Breast epithelium (tissue), 4 donors: ENCODE measurements at regions not wholly inside any gene's neighbourhood (a gene's known extent, or its start where the extent isn't known, plus 50 kb on each side); places are given as distances from the start of the nearest gene placed in this dataset.

ENCODE experiments used
- DNase-seq, 2 donors: peaks; one replicate each; pipeline ENCODE4 v3.0.0-alpha.2; 2019; ENCODE audit warnings: low spot score in 2 of 2
- H3K27ac ChIP-seq, 2 donors: fragments of 200-600 bp; sonication (generic) in 1 of 2; one replicate each; pipeline ENCODE4 v1.5.1; 2016 to 2019; ENCODE audit warnings: mild to moderate bottlenecking in 1 of 2
- H3K27me3 ChIP-seq, 2 donors: fragments of 200-600 bp; sonication (generic) in 1 of 2; one replicate each; pipeline versions ENCODE4 v1.5.1 to v1.6.0; 2017 to 2019; ENCODE audit warnings: control low read depth in 1 of 2, mild to moderate bottlenecking in 1 of 2
- H3K36me3 ChIP-seq: fragments of 200-600 bp; one replicate; pipeline ENCODE4 v1.5.1; 2019
- H3K4me1 ChIP-seq, 2 donors: fragments of 200-600 bp; sonication (generic); one replicate each; pipeline ENCODE4 v1.5.1; 2016 to 2019; ENCODE audit warnings: control low read depth in 1 of 2
- H3K4me3 ChIP-seq, 3 donors: fragments of 200-600 bp; sonication (generic); 1 replicate in 2 of 3; 2 replicates in 1 of 3; pipeline ENCODE4 v1.5.1; 2016 to 2019; ENCODE audit warnings: mild to moderate bottlenecking in 3 of 3, moderate library complexity in 2 of 3
- H3K9me3 ChIP-seq, 2 donors: fragments of 200-600 bp; sonication (generic) in 1 of 2; one replicate each; pipeline ENCODE4 v1.5.1; 2016 to 2019; ENCODE audit warnings: control low read depth in 1 of 2
- POLR2A ChIP-seq: fragments of 450-650 bp; IDR thresholded peaks from one replicate; pipeline ENCODE4 v1.6.1; 2016; ENCODE audit warnings: antibody characterized with exemption, mild to moderate bottlenecking, moderate library complexity
- POLR2AphosphoS5 ChIP-seq, 3 donors: sonication (generic); formaldehyde crosslinking; IDR thresholded peaks; one replicate each; pipeline ENCODE4 v1.6.1; 2017; ENCODE audit warnings: antibody characterized with exemption in 3 of 3
- intact Hi-C: fragments of 100-400 bp; cut with DNase I; formaldehyde crosslinking; loops from one replicate; pipeline ENCODE4 v1.15.1; 2023; ENCODE audit warnings: low total_unique reads
- TF ChIP-seq, protein P1 (sequence below), 3 donors: fragments of 450-650 bp; IDR thresholded peaks; one replicate each; pipeline ENCODE4 v1.5.1; 2016 to 2017; ENCODE audit warnings: antibody characterized with exemption in 3 of 3, mild to moderate bottlenecking in 3 of 3, moderate library complexity in 3 of 3

DNA sequence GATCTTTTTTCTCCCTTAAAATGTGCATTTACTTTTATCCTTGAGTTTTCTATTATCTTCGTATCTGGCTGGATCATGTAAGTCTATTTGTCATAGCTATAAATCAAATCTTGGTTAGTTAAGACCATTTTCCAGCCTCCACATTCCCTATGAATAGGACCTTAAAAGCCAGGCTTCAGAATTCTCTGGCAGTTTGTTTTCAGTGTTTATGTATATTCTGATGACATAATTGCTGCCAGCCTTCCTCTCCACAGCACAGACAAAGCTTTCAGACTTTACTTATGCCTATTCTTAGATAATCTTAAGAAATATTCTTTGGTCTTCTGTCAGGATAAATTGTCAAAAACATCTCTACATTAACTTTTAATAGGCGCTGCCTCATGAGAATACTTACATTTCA, 870.8 kb upstream of the SPRY2 start:
- no peak overlapping the region for H3K4me3 ChIP-seq
- no peaks in the 10 kb centered on the region for H3K27me3 ChIP-seq
- H3K4me1 ChIP-seq: no peaks in the 10 kb centered on the region
- H3K27ac ChIP-seq: no peak overlapping the region
- intact Hi-C loops: no loop called here
- no peaks in the 10 kb centered on the region for H3K9me3 ChIP-seq
- H3K36me3 ChIP-seq: no peaks in the 10 kb centered on the region
- DNase-seq: no peak
- no peak for TF ChIP-seq POLR2A
- no peak for TF ChIP-seq POLR2AphosphoS5 (IDR thresholded peaks at IDR 0.05)
- TF ChIP-seq, protein P1, sequence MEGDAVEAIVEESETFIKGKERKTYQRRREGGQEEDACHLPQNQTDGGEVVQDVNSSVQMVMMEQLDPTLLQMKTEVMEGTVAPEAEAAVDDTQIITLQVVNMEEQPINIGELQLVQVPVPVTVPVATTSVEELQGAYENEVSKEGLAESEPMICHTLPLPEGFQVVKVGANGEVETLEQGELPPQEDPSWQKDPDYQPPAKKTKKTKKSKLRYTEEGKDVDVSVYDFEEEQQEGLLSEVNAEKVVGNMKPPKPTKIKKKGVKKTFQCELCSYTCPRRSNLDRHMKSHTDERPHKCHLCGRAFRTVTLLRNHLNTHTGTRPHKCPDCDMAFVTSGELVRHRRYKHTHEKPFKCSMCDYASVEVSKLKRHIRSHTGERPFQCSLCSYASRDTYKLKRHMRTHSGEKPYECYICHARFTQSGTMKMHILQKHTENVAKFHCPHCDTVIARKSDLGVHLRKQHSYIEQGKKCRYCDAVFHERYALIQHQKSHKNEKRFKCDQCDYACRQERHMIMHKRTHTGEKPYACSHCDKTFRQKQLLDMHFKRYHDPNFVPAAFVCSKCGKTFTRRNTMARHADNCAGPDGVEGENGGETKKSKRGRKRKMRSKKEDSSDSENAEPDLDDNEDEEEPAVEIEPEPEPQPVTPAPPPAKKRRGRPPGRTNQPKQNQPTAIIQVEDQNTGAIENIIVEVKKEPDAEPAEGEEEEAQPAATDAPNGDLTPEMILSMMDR (IDR thresholded peaks at IDR 0.05): no peak

DNA sequence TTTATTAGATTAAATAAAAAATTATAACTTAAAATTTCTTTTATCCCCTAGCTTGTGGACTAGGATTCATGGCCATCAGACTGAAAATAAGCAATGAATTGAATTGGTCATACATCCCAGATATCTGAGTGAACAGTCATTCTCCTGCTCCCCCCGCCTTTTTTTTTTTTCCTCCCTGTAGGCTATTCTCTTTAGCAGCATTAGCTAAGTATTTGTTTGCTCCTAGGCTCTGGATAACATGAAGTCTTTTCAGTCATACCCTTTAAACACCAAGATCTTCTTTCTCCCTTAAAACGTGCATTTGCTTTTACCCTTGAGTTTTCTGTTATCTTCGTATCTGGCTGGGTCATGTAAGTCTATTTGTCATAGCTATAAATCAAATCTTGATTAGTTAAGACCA, 866.7 kb upstream of the SPRY2 start:
- no peak overlapping the region for H3K4me3 ChIP-seq
- no peaks in the 10 kb centered on the region for H3K9me3 ChIP-seq
- intact Hi-C loops: no loop called here
- H3K4me1 ChIP-seq: no peaks in the 10 kb centered on the region
- H3K36me3 ChIP-seq: no peaks in the 10 kb centered on the region
- DNase-seq: no peak
- H3K27me3 ChIP-seq: no peaks in the 10 kb centered on the region
- TF ChIP-seq POLR2A (no peak), POLR2AphosphoS5 (IDR thresholded peaks at IDR 0.05) (no peak)
- TF ChIP-seq, protein P1 (IDR thresholded peaks at IDR 0.05): no peak
- no peak overlapping the region for H3K27ac ChIP-seq

DNA sequence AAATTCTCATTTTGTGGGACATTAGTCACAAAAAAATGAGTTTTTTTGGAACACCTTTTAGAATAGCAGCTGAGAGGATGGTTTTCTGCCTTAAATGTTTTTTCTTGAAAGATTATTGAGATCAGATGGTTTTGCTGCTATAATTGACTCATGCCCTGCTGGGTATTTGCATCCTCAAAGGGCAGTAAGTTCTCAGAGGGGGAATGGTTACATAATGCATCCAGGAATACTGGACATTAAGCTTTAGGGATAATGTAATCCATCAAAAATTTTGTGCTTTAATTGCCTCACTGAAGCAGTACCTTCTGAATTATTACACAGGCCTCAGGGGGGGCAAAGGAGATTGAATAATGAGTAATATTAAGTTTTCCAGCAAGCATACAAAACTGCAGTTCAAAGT, 866.3 kb upstream of the SPRY2 start:
- H3K4me3 ChIP-seq: no peak overlapping the region
- no peaks in the 10 kb centered on the region for H3K27me3 ChIP-seq
- no peaks in the 10 kb centered on the region for H3K4me1 ChIP-seq
- DNase-seq: no peak
- H3K36me3 ChIP-seq: no peaks in the 10 kb centered on the region
- TF ChIP-seq, protein P1 (IDR thresholded peaks at IDR 0.05): no peak
- TF ChIP-seq POLR2A (no peak), POLR2AphosphoS5 (IDR thresholded peaks at IDR 0.05) (no peak)
- intact Hi-C loops: no loop called here
- H3K9me3 ChIP-seq: no peaks in the 10 kb centered on the region
- H3K27ac ChIP-seq: no peak overlapping the region

DNA sequence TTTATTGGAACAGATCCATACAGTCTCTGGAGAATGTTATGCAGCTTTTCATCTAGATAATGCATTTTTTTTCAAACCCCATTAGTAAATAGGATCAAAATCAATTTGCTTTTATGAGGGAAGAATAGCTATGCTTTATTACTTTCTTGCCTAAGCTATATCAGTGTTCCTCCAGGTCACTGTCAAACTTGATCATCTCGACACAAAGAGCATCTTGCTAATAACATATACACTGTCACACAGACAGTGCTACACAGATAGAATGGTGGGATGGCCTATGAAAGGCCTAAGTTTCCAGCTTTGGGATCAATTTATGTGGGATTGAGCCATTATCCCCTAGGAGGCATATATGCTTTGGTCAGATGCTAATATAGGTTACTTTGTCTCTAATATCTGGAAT, 862.9 kb upstream of the SPRY2 start:
- TF ChIP-seq, protein P1 (IDR thresholded peaks at IDR 0.05): no peak
- no peak for TF ChIP-seq POLR2A
- TF ChIP-seq POLR2AphosphoS5 (IDR thresholded peaks at IDR 0.05): no peak
- no peak for DNase-seq
- Histone ChIP-seq H3K9me3 (no peaks in the 10 kb centered on the region), H3K27me3 (no peaks in the 10 kb centered on the region), H3K4me1 (no peaks in the 10 kb centered on the region), H3K27ac (no peak overlapping the region), H3K4me3 (no peak overlapping the region), H3K36me3 (no peaks in the 10 kb centered on the region)
- intact Hi-C loops: no loop called here

DNA sequence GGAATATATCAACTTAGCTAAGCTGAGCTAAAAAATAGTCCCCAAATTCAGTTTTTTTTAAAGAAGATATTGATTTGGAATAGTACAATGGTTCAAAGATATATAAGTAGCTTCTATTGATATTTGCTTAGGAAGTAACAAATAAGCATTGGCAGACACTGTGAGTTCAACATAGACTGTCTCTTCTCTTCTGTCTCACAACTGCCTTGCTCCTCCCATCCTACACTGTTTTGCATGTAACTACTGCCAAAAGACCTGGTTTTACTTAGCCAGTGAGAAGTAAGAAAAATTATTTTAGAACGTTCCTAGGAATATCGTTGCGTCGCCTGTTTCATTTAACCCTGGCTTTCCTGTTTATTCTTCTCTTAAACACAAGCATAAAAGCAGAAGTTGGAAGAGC, 859.0 kb upstream of the SPRY2 start:
- Histone ChIP-seq H3K36me3 (no peaks in the 10 kb centered on the region), H3K27me3 (no peaks in the 10 kb centered on the region), H3K4me3 (no peak overlapping the region), H3K27ac (no peak overlapping the region), H3K9me3 (no peaks in the 10 kb centered on the region), H3K4me1 (no peaks in the 10 kb centered on the region)
- no peak for TF ChIP-seq POLR2A
- no peak for TF ChIP-seq POLR2AphosphoS5 (IDR thresholded peaks at IDR 0.05)
- TF ChIP-seq, protein P1 (IDR thresholded peaks at IDR 0.05): no peak
- intact Hi-C loops: no loop called here
- no peak for DNase-seq
